NAMALWA (cell line): ENCODE measurements at regions not wholly inside any gene's neighbourhood (a gene's known extent, or its start where the extent isn't known, plus 50 kb on each side); places are given as distances from the start of the nearest gene placed in this dataset.
"Not testable (repeated sequence)": the region's sequence is repeated elsewhere in the genome, so short reads cannot be mapped to it uniquely, and the experiment has no call there.

Source experiments
- DNase-seq: peaks from one replicate; pipeline ENCODE4 v3.0.0-alpha.2; 2015; ENCODE audit warnings: low spot score

- DNase-seq: no peak
These were observed 181.7 kb upstream of the SYNPR start for GRCh38 chr3:63096248-63097058.

- DNase-seq: no peak
These were observed 180.7 kb upstream of the SYNPR start for GRCh38 chr3:63097396-63097795.

- DNase-seq: no peak
These were observed 161.2 kb upstream of the SYNPR start for GRCh38 chr3:63116922-63117321.

GRCh38 chr3:63124090-63124489 lies 154.0 kb upstream of the SYNPR start:
- no peak for DNase-seq

- no peak for DNase-seq
These were observed 151.6 kb upstream of the SYNPR start for GRCh38 chr3:63126530-63126929.

- no peak for DNase-seq
These were observed 149.7 kb upstream of the SYNPR start for GRCh38 chr3:63128380-63128779.

GRCh38 chr3:63130625-63131024 lies 147.5 kb upstream of the SYNPR start:
- no peak for DNase-seq

- DNase-seq: no peak
These were observed 145.5 kb upstream of the SYNPR start for GRCh38 chr3:63132461-63133250.

- no peak for DNase-seq
These were observed 142.7 kb upstream of the SYNPR start for GRCh38 chr3:63135367-63135766.

- DNase-seq: not testable (repeated sequence)
These were observed 141.9 kb upstream of the SYNPR start for GRCh38 chr3:63136249-63136648.

GRCh38 chr3:63142681-63143080 lies 135.4 kb upstream of the SYNPR start:
- DNase-seq: no peak

GRCh38 chr3:63146154-63146553 lies 132.0 kb upstream of the SYNPR start:
- no peak for DNase-seq

GRCh38 chr3:63150880-63151279 lies 127.2 kb upstream of the SYNPR start:
- DNase-seq: no peak

- DNase-seq: no peak
These were observed 126.2 kb upstream of the SYNPR start for GRCh38 chr3:63151897-63152296.

GRCh38 chr3:63159764-63160163 lies 118.3 kb upstream of the SYNPR start:
- DNase-seq: no peak

- no peak for DNase-seq
These were observed 111.0 kb upstream of the SYNPR start for GRCh38 chr3:63167113-63167512.

GRCh38 chr3:63168179-63168578 lies 109.9 kb upstream of the SYNPR start:
- DNase-seq: no peak

GRCh38 chr3:63179862-63180522 lies 98.1 kb upstream of the SYNPR start:
- peak; percentile 1 for DNase-seq

GRCh38 chr3:63192248-63192647 lies 85.9 kb upstream of the SYNPR start:
- DNase-seq: no peak

- peak; percentile 49 for DNase-seq
These were observed 84.5 kb upstream of the SYNPR start for GRCh38 chr3:63193647-63194046.

GRCh38 chr3:63199606-63200005 lies 78.5 kb upstream of the SYNPR start:
- no peak for DNase-seq

- DNase-seq: no peak
These were observed 75.6 kb upstream of the SYNPR start for GRCh38 chr3:63202529-63202928.

GRCh38 chr3:63207066-63207590 lies 71.0 kb upstream of the SYNPR start:
- no peak for DNase-seq
